ACC112 (cell line): ENCODE measurements at regions not wholly inside any gene's neighbourhood (a gene's known extent, or its start where the extent isn't known, plus 50 kb on each side); places are given as distances from the start of the nearest gene placed in this dataset.

Source experiments
- H2AFZ ChIP-seq: fragments of 200-600 bp; sonication (generic); one replicate; pipeline ENCODE4 v1.6.0; 2017; ENCODE audit warnings: antibody characterized with exemption, low read length; ENCODE audit not compliant: unreplicated experiment
- H3K27ac ChIP-seq: fragments of 200-600 bp; sonication (generic); 2 replicates; pipeline ENCODE4 v1.5.1; 2014; ENCODE audit warnings: low read depth, mild to moderate bottlenecking, antibody characterized with exemption, low read length, moderate library complexity
- H3K27me3 ChIP-seq: fragments of 200-600 bp; sonication (generic); 2 replicates; pipeline ENCODE4 v1.6.1; 2014; ENCODE audit warnings: mild to moderate bottlenecking, antibody characterized with exemption, low read length, moderate library complexity, mixed read lengths; ENCODE audit not compliant: insufficient read depth
- H3K36me3 ChIP-seq: fragments of 200-600 bp; sonication (generic); 2 replicates; pipeline ENCODE4 v1.6.1; 2016; ENCODE audit warnings: mild to moderate bottlenecking, antibody characterized with exemption, low read length, moderate library complexity, mixed read lengths; ENCODE audit not compliant: insufficient read depth
- H3K4me1 ChIP-seq: fragments of 200-600 bp; sonication (generic); one replicate; pipeline ENCODE4 v1.6.1; 2016; ENCODE audit warnings: low read length, mixed read lengths; ENCODE audit not compliant: insufficient read depth, unreplicated experiment, control insufficient read depth
- H3K4me3 ChIP-seq: fragments of 200-600 bp; sonication (generic); 2 replicates; pipeline ENCODE4 v1.5.1; 2014; ENCODE audit warnings: mild to moderate bottlenecking, low read depth, low read length
- H3K79me2 ChIP-seq: fragments of 200-600 bp; sonication (generic); one replicate; pipeline ENCODE4 v1.6.0; 2016; ENCODE audit warnings: low read length; ENCODE audit not compliant: control insufficient read depth, unreplicated experiment, insufficient read depth

GRCh38 chr6:113539623-113540022 is 317.5 kb upstream of the MARCKS start:
- no peak overlapping the region for H3K4me3 ChIP-seq
- no peaks in the 10 kb centered on the region for H3K27me3 ChIP-seq
- no peaks in the 10 kb centered on the region for H3K36me3 ChIP-seq
- H3K4me1 ChIP-seq: peaks cover 23% of the 10 kb centered on the region
- H3K79me2 ChIP-seq: no peaks in the 10 kb centered on the region
- peak overlapping the region; percentile 51 for H3K27ac ChIP-seq
- no peak overlapping the region for H2AFZ ChIP-seq

GRCh38 chr6:113540466-113540865 is 316.7 kb upstream of the MARCKS start:
- Histone ChIP-seq H3K4me3 (no peak overlapping the region), H3K27ac (no peak overlapping the region), H3K27me3 (no peaks in the 10 kb centered on the region), H3K36me3 (no peaks in the 10 kb centered on the region), H2AFZ (no peak overlapping the region), H3K79me2 (no peaks in the 10 kb centered on the region), H3K4me1 (peaks cover 23% of the 10 kb centered on the region)

- Histone ChIP-seq H3K36me3 (no peaks in the 10 kb centered on the region), H3K79me2 (no peaks in the 10 kb centered on the region), H3K27ac (no peak overlapping the region), H2AFZ (no peak overlapping the region), H3K4me1 (no peaks in the 10 kb centered on the region), H3K27me3 (no peaks in the 10 kb centered on the region), H3K4me3 (no peak overlapping the region)
Observed at GRCh38 chr6:113551168-113551567, 306.0 kb upstream of the MARCKS start.

- Histone ChIP-seq H3K27ac (no peak overlapping the region), H3K27me3 (no peaks in the 10 kb centered on the region), H2AFZ (no peak overlapping the region), H3K36me3 (no peaks in the 10 kb centered on the region), H3K79me2 (no peaks in the 10 kb centered on the region), H3K4me3 (no peak overlapping the region), H3K4me1 (peaks cover 37% of the 10 kb centered on the region)
Observed at GRCh38 chr6:113556775-113557174, 300.4 kb upstream of the MARCKS start.

- H3K27ac ChIP-seq: peak overlapping the region; percentile 73
Observed at GRCh38 chr6:113558431-113558830, 298.7 kb upstream of the MARCKS start.

GRCh38 chr6:113558966-113559365 is 298.2 kb upstream of the MARCKS start:
- Histone ChIP-seq H3K27me3 (no peaks in the 10 kb centered on the region), H3K27ac (peak overlapping the region; percentile 73), H3K79me2 (no peaks in the 10 kb centered on the region), H3K4me3 (peak overlapping the region; percentile 30), H3K36me3 (no peaks in the 10 kb centered on the region), H2AFZ (peak overlapping the region; percentile 85), H3K4me1 (peaks cover 37% of the 10 kb centered on the region)

More at GRCh38 chr6:113558431-113558830, 298.7 kb upstream of the MARCKS start:
- Histone ChIP-seq H3K36me3 (no peaks in the 10 kb centered on the region), H3K4me3 (no peak overlapping the region), H3K4me1 (peaks cover 37% of the 10 kb centered on the region), H2AFZ (no peak overlapping the region), H3K27me3 (no peaks in the 10 kb centered on the region), H3K79me2 (no peaks in the 10 kb centered on the region)

- H3K4me3 ChIP-seq: peak overlapping the region; percentile 3; the same call in 1 of the 2 replicates
- no peaks in the 10 kb centered on the region for H3K36me3 ChIP-seq
- peak overlapping the region; percentile 73 for H3K27ac ChIP-seq
- H3K27me3 ChIP-seq: no peaks in the 10 kb centered on the region
- H3K79me2 ChIP-seq: no peaks in the 10 kb centered on the region
- H3K4me1 ChIP-seq: peaks cover 50% of the 10 kb centered on the region
- peak overlapping the region; percentile 83 for H2AFZ ChIP-seq
Observed at GRCh38 chr6:113560376-113560775, 296.8 kb upstream of the MARCKS start.

- Histone ChIP-seq H3K4me1 (peaks cover 50% of the 10 kb centered on the region), H3K79me2 (no peaks in the 10 kb centered on the region), H3K36me3 (no peaks in the 10 kb centered on the region), H3K4me3 (peak overlapping the region; percentile 3; the same call in 1 of the 2 replicates), H2AFZ (peak overlapping the region; percentile 83), H3K27me3 (no peaks in the 10 kb centered on the region), H3K27ac (peak overlapping the region; percentile 73)
Observed at GRCh38 chr6:113560908-113561307, 296.2 kb upstream of the MARCKS start.

- peaks cover 50% of the 10 kb centered on the region for H3K4me1 ChIP-seq
- no peak overlapping the region for H2AFZ ChIP-seq
- no peak overlapping the region for H3K4me3 ChIP-seq
- H3K36me3 ChIP-seq: no peaks in the 10 kb centered on the region
- no peak overlapping the region for H3K27ac ChIP-seq
- H3K27me3 ChIP-seq: no peaks in the 10 kb centered on the region
- no peaks in the 10 kb centered on the region for H3K79me2 ChIP-seq
Observed at GRCh38 chr6:113562248-113562647, 294.9 kb upstream of the MARCKS start.

- Histone ChIP-seq H3K4me3 (peak overlapping the region; percentile 59), H3K36me3 (no peaks in the 10 kb centered on the region), H2AFZ (peak overlapping the region; percentile 99), H3K27ac (peak overlapping the region; percentile 78), H3K27me3 (no peaks in the 10 kb centered on the region), H3K79me2 (no peaks in the 10 kb centered on the region), H3K4me1 (peaks cover 35% of the 10 kb centered on the region)
Observed at GRCh38 chr6:113564371-113565171, 292.6 kb upstream of the MARCKS start.

GRCh38 chr6:113565306-113565705 is 291.8 kb upstream of the MARCKS start:
- H3K79me2 ChIP-seq: no peaks in the 10 kb centered on the region
- H3K36me3 ChIP-seq: no peaks in the 10 kb centered on the region
- H2AFZ ChIP-seq: peak overlapping the region; percentile 99
- peak overlapping the region; percentile 78 for H3K27ac ChIP-seq
- peaks cover 28% of the 10 kb centered on the region for H3K4me1 ChIP-seq
- no peaks in the 10 kb centered on the region for H3K27me3 ChIP-seq
- peak overlapping the region; percentile 59; the same call in 1 of the 2 replicates for H3K4me3 ChIP-seq
